ENCODE measurements at regions not wholly inside any gene's neighbourhood (a gene's known extent, or its start where the extent isn't known, plus 50 kb on each side); places are given as distances from the start of the nearest gene placed in this dataset.

- no peak for DNase-seq (ENCODE audit: low spot score)
These were observed 75.9 kb downstream of the EDN3 start for GRCh38 chr20:59376109-59376841.

GRCh38 chr20:59376998-59377397 lies 76.6 kb downstream of the EDN3 start:
- DNase-seq (ENCODE audit: low spot score): no peak

GRCh38 chr20:59377842-59378241 lies 77.4 kb downstream of the EDN3 start:
- DNase-seq (ENCODE audit: low spot score): no peak

GRCh38 chr20:59378396-59378795 lies 78.0 kb downstream of the EDN3 start:
- DNase-seq (ENCODE audit: low spot score): no peak

- DNase-seq (ENCODE audit: low spot score): no peak
These were observed 78.6 kb downstream of the EDN3 start for GRCh38 chr20:59378966-59379365.

GRCh38 chr20:59381689-59382088 lies 81.3 kb downstream of the EDN3 start:
- no peak for DNase-seq (ENCODE audit: low spot score)

GRCh38 chr20:59382157-59382725 lies 81.8 kb downstream of the EDN3 start:
- DNase-seq (ENCODE audit: low spot score): no peak

GRCh38 chr20:59382907-59383306 lies 82.5 kb downstream of the EDN3 start:
- DNase-seq (ENCODE audit: low spot score): no peak

- no peak for DNase-seq (ENCODE audit: low spot score)
These were observed 84.6 kb downstream of the EDN3 start for GRCh38 chr20:59385038-59385437.

- DNase-seq (ENCODE audit: low spot score): no peak
These were observed 85.1 kb downstream of the EDN3 start for GRCh38 chr20:59385480-59385879.

- no peak for DNase-seq (ENCODE audit: low spot score)
These were observed 86.4 kb downstream of the EDN3 start for GRCh38 chr20:59386809-59387208.

- DNase-seq (ENCODE audit: low spot score): no peak
These were observed 87.5 kb downstream of the EDN3 start for GRCh38 chr20:59387891-59388290.

GRCh38 chr20:59388402-59388801 lies 88.0 kb downstream of the EDN3 start:
- DNase-seq (ENCODE audit: low spot score): no peak

- no peak for DNase-seq (ENCODE audit: low spot score)
These were observed 90.0 kb downstream of the EDN3 start for GRCh38 chr20:59390437-59390836.

GRCh38 chr20:59391975-59392374 lies 91.6 kb downstream of the EDN3 start:
- DNase-seq (ENCODE audit: low spot score): no peak

- DNase-seq (ENCODE audit: low spot score): no peak
These were observed 92.3 kb downstream of the EDN3 start for GRCh38 chr20:59392736-59393135.

GRCh38 chr20:59393142-59393541 lies 92.7 kb downstream of the EDN3 start:
- DNase-seq (ENCODE audit: low spot score): no peak

- no peak for DNase-seq (ENCODE audit: low spot score)
These were observed 95.3 kb downstream of the EDN3 start for GRCh38 chr20:59395729-59396128.

GRCh38 chr20:59398537-59399205 lies 98.3 kb downstream of the EDN3 start:
- DNase-seq (ENCODE audit: low spot score): no peak

- no peak for DNase-seq (ENCODE audit: low spot score)
These were observed 99.2 kb downstream of the EDN3 start for GRCh38 chr20:59399426-59400099.

GRCh38 chr20:59400708-59401107 lies 100.3 kb downstream of the EDN3 start:
- no peak for DNase-seq (ENCODE audit: low spot score)

- no peak for DNase-seq (ENCODE audit: low spot score)
These were observed 102.3 kb downstream of the EDN3 start for GRCh38 chr20:59402681-59403080.
